Left ventricle myocardium inferior (tissue), 1 donor: ENCODE measurements at regions not wholly inside any gene's neighbourhood (a gene's known extent, or its start where the extent isn't known, plus 50 kb on each side); places are given as distances from the start of the nearest gene placed in this dataset.

Experiments used
- DNase-seq: peaks from one replicate; pipeline ENCODE4 v3.0.0-alpha.2; 2020
- H3K27ac ChIP-seq: fragments of 200-600 bp; replicated peaks from 2 replicates; pipeline ENCODE4 v1.8.0; 2021
- H3K27me3 ChIP-seq: fragments of 200-600 bp; 2 replicates; pipeline ENCODE4 v1.8.0; 2021; ENCODE audit warnings: low read depth
- H3K36me3 ChIP-seq: fragments of 200-600 bp; 2 replicates; pipeline ENCODE4 v1.8.0; 2021
- H3K4me1 ChIP-seq: fragments of 200-600 bp; 2 replicates; pipeline ENCODE4 v1.8.0; 2021
- H3K4me3 ChIP-seq: fragments of 200-600 bp; 2 replicates; pipeline ENCODE4 v1.8.0; 2021; ENCODE audit warnings: mild to moderate bottlenecking, moderate library complexity
- H3K9me3 ChIP-seq: fragments of 200-600 bp; replicated peaks from 2 replicates; pipeline ENCODE4 v1.8.0; 2021
- intact Hi-C: fragments of 100-400 bp; cut with micrococcal nuclease; formaldehyde crosslinking; loops from one replicate; pipeline ENCODE4 v1.11.0; 2022
- TF ChIP-seq, protein P1 (sequence below): fragments of 200-600 bp; IDR thresholded peaks from 2 replicates; pipeline ENCODE4 v1.8.0; 2021; ENCODE audit warnings: antibody characterized with exemption, mild to moderate bottlenecking, borderline replicate concordance
- donor health status: DM: no; HTN: yes; CAD: no; lungs with severe emphysema.

DNA sequence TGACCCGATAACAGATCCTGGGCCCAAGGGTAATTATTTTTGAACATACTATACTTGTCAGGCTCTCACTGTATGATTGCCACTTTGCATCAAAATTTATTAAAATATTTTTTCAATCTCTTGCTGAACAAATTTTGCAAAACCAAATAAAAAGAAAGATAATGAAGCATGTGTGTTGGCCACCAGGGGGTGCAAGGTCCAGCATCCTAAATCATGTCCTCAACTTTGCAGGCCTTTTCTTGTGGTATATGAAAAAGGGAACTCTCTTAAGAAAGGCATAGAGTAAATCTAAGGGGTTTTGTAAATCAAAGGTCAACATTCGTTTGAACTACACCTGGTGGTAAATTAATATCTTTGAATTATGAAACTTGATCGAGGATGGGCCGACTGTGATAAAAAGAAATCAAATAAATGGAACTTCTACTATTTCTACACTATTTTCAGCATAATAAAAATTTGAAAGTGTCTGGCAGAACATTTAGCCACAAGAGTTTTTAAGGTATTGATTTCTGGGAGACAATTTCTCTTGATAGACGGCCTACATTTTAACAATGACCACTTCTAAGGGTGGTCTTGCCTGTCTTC lies 676.5 kb downstream of the DMRTA1 start:
- no peaks in the 10 kb centered on the region for H3K36me3 ChIP-seq
- DNase-seq = no peak
- intact Hi-C loops = loop anchor here (10.0 kb wide), 1 partner anchor 372 kb away; no protein-coding TSS in a partner anchor
- TF ChIP-seq, protein P1, sequence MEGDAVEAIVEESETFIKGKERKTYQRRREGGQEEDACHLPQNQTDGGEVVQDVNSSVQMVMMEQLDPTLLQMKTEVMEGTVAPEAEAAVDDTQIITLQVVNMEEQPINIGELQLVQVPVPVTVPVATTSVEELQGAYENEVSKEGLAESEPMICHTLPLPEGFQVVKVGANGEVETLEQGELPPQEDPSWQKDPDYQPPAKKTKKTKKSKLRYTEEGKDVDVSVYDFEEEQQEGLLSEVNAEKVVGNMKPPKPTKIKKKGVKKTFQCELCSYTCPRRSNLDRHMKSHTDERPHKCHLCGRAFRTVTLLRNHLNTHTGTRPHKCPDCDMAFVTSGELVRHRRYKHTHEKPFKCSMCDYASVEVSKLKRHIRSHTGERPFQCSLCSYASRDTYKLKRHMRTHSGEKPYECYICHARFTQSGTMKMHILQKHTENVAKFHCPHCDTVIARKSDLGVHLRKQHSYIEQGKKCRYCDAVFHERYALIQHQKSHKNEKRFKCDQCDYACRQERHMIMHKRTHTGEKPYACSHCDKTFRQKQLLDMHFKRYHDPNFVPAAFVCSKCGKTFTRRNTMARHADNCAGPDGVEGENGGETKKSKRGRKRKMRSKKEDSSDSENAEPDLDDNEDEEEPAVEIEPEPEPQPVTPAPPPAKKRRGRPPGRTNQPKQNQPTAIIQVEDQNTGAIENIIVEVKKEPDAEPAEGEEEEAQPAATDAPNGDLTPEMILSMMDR = peak; percentile 63
- H3K27me3 ChIP-seq = no peaks in the 10 kb centered on the region
- no peak overlapping the region for H3K4me3 ChIP-seq
- H3K27ac ChIP-seq = no peak overlapping the region
- H3K9me3 ChIP-seq = no peaks in the 10 kb centered on the region
- H3K4me1 ChIP-seq = no peaks in the 10 kb centered on the region

DNA sequence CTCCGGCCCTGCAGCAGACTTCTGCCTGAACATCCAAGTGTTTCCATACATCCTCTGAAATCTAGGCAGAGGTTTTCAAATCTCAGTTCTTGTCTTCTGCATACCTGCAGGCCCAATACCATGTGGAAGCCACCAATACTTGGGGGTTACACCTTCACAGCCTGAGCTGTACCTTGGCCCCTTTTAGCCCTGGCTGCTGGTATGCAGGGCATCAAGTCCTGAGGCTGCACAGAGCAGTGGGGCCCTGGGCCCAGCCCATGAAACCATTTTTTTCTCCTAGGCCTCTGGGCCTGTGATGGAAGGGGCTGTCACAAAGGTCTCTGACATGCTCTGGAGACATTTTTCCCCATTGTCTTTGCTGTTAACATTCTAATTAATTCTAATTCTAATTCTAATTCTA lies 680.6 kb downstream of the ELAVL2 start:
- Histone ChIP-seq H3K4me3 (no peak overlapping the region), H3K27me3 (no peaks in the 10 kb centered on the region), H3K9me3 (peaks cover 35% of the 10 kb centered on the region), H3K36me3 (no peaks in the 10 kb centered on the region), H3K27ac (no peak overlapping the region), H3K4me1 (no peaks in the 10 kb centered on the region)
- no peak for DNase-seq
- intact Hi-C loops = no loop called here
- TF ChIP-seq, protein P1 = no peak

- TF ChIP-seq, protein P1 = no peak
- intact Hi-C loops = no loop called here
- H3K4me1 ChIP-seq = no peaks in the 10 kb centered on the region
- H3K27ac ChIP-seq = no peak overlapping the region
- no peak for DNase-seq
- H3K27me3 ChIP-seq = no peaks in the 10 kb centered on the region
- peaks cover 7% of the 10 kb centered on the region for H3K9me3 ChIP-seq
- H3K4me3 ChIP-seq = no peak overlapping the region
- H3K36me3 ChIP-seq = no peaks in the 10 kb centered on the region
These were observed 673.0 kb downstream of the ELAVL2 start for GRCh38 chr9:23153058-23153457.

- H3K4me1 ChIP-seq = no peaks in the 10 kb centered on the region
- no peak for DNase-seq
- intact Hi-C loops = no loop called here
- TF ChIP-seq, protein P1 = no peak
- H3K27ac ChIP-seq = no peak overlapping the region
- H3K9me3 ChIP-seq = peaks cover 8% of the 10 kb centered on the region
- H3K4me3 ChIP-seq = no peak overlapping the region
- H3K27me3 ChIP-seq = no peaks in the 10 kb centered on the region
- H3K36me3 ChIP-seq = no peaks in the 10 kb centered on the region
These were observed 665.5 kb downstream of the ELAVL2 start for GRCh38 chr9:23160491-23160890.

DNA sequence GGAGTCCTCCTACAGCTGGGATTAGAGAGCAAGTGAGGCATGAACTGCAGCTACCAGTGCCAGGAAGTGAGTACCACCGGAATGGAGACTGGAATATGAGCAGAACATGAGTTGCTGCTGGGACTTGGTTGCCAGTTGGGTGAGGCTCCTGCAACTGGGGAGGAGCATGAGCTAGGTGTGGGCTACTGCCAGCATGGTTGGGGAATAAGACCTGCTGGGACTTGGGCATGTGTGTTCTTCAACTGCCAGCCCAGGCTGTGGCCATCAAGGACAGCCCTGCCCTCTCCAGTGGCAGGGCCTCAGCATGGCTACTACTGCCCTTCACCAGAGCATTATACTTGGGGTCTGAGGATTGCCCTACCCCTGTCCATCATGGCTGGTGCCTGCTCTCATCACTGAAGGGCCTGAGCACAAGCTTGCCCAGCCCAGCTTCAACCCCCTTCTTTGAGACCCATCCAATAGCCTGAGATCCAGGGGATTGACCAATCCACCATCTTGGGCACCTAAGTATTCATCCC lies 665.0 kb downstream of the ELAVL2 start:
- Histone ChIP-seq H3K27ac (no peak overlapping the region), H3K36me3 (no peaks in the 10 kb centered on the region), H3K4me3 (no peak overlapping the region), H3K9me3 (peaks cover 12% of the 10 kb centered on the region), H3K27me3 (no peaks in the 10 kb centered on the region), H3K4me1 (no peaks in the 10 kb centered on the region)
- intact Hi-C loops = no loop called here
- TF ChIP-seq, protein P1 = no peak
- no peak for DNase-seq
